Colonic mucosa (tissue), 4 donors: ENCODE measurements at regions not wholly inside any gene's neighbourhood (a gene's known extent, or its start where the extent isn't known, plus 50 kb on each side); places are given as distances from the start of the nearest gene placed in this dataset.

ENCODE experiments used
- DNase-seq: peaks from one replicate; pipeline ENCODE4 v3.0.0-alpha.2; 2020
- H3K27ac ChIP-seq: fragments of 200-600 bp; one replicate; pipeline ENCODE4 v1.8.0; 2021
- H3K27me3 ChIP-seq: fragments of 200-600 bp; one replicate; pipeline ENCODE4 v1.8.0; 2021
- H3K36me3 ChIP-seq: fragments of 200-600 bp; one replicate; pipeline ENCODE4 v1.8.0; 2021
- H3K4me1 ChIP-seq: fragments of 200-600 bp; one replicate; pipeline ENCODE4 v1.8.0; 2021; ENCODE audit warnings: mild to moderate bottlenecking
- H3K4me3 ChIP-seq: fragments of 200-600 bp; one replicate; pipeline ENCODE4 v1.8.0; 2021
- H3K9ac ChIP-seq, 2 donors: one replicate each; pipeline ENCODE4 v1.7.0; 2013; ENCODE audit warnings: control low read depth in 2 of 2, low read depth in 2 of 2, low read length in 2 of 2
- H3K9me3 ChIP-seq: fragments of 200-600 bp; one replicate; pipeline ENCODE4 v1.8.0; 2021
- intact Hi-C: fragments of 100-400 bp; cut with DNase I; formaldehyde crosslinking; loops from one replicate; pipeline ENCODE4 v1.14.1; 2022
- TF ChIP-seq, protein P1 (sequence below): fragments of 200-600 bp; IDR thresholded peaks from one replicate; pipeline ENCODE4 v1.8.0; 2022; ENCODE audit warnings: antibody characterized with exemption, mild to moderate bottlenecking
- donor health status: healthy.
- donor health status: DM: no; HTN: no; CAD: no.
- donor health status: DM: no; HTN: no; CAD: no.

DNA sequence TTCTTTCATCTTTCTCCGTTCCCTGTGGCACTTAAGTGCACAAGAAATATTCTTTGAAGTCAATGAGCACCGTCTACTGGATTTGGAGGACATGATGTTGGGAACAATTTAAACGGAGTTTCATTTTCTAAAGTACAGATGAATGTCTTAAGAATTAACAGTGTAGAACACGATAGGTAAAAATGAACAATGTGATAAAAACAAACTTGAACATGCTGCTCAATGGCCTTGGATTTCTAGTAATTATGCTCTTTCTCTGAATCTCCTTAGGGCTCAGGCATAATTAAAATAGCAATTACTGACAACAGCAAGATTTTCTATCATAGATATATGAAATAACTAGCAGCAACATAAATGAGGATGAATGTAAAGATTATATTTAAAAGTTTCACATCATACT lies 142.2 kb upstream of the CDH6 start:
- TF ChIP-seq, protein P1, sequence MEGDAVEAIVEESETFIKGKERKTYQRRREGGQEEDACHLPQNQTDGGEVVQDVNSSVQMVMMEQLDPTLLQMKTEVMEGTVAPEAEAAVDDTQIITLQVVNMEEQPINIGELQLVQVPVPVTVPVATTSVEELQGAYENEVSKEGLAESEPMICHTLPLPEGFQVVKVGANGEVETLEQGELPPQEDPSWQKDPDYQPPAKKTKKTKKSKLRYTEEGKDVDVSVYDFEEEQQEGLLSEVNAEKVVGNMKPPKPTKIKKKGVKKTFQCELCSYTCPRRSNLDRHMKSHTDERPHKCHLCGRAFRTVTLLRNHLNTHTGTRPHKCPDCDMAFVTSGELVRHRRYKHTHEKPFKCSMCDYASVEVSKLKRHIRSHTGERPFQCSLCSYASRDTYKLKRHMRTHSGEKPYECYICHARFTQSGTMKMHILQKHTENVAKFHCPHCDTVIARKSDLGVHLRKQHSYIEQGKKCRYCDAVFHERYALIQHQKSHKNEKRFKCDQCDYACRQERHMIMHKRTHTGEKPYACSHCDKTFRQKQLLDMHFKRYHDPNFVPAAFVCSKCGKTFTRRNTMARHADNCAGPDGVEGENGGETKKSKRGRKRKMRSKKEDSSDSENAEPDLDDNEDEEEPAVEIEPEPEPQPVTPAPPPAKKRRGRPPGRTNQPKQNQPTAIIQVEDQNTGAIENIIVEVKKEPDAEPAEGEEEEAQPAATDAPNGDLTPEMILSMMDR: no peak
- H3K9ac ChIP-seq: no peak overlapping the region
- no peak overlapping the region for H3K27ac ChIP-seq
- no peaks in the 10 kb centered on the region for H3K36me3 ChIP-seq
- intact Hi-C loops: no loop called here
- no peaks in the 10 kb centered on the region for H3K9me3 ChIP-seq
- no peak overlapping the region for H3K4me3 ChIP-seq
- DNase-seq: no peak
- H3K27me3 ChIP-seq: no peaks in the 10 kb centered on the region
- H3K4me1 ChIP-seq: no peaks in the 10 kb centered on the region

DNA sequence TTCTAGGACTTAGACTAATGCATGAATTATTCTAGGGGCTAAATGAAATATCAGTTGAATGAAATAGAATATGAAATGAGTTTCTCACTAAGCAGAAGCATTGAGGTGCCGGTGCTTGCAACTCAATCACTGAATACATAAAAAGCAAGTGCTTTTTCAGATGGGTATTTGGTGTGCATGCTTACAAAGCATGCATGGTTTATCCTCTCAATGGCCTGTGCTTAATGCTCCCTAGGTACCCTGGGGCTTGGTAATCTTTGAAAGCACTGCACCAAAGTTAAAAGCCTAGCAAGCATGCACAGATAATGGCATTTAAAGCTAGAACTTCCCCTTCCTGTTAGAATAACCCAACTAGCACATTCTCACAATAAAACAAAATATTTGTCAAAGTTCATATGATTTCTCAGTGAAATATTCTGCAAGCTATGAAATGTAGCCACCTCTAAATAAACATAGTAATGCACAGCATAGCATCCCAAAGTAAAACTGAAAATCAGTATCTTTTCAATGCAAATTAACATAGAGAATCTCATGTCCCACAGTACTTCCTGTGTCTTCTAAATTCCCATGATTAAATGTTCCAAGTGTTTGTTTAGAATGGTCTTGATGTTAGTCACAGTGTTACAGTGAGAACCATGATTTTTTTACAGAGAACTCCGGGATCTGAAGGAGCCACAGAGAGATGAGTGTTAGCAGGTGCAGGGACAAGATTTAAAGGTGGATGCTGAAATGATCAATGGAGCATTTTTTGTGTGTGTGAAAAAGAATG lies 143.4 kb upstream of the CDH6 start:
- Histone ChIP-seq H3K27me3 (no peaks in the 10 kb centered on the region), H3K4me1 (no peaks in the 10 kb centered on the region), H3K36me3 (no peaks in the 10 kb centered on the region), H3K27ac (no peak overlapping the region), H3K9me3 (no peaks in the 10 kb centered on the region), H3K9ac (no peak overlapping the region), H3K4me3 (no peak overlapping the region)
- TF ChIP-seq, protein P1: no peak
- no peak for DNase-seq
- intact Hi-C loops: no loop called here

DNA sequence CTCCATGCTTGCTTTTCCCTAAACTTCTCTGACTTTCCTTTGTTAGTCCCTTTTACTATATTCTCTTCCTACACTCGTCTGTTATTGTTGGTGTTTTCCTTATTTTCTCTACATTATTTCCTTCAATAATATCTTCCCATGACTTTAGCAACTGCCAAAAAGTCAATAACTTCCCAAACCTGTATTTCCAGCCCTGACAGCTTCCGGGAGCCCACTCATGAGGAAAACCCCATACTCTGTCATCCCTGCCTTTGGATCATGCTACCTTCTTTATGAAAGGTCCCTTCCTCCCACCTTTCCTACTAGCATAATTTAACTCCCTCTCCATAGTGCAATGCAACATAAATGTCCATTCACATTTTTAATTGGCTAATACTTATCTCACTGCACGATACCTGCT lies 144.0 kb upstream of the CDH6 start:
- no peak overlapping the region for H3K27ac ChIP-seq
- no peaks in the 10 kb centered on the region for H3K27me3 ChIP-seq
- H3K36me3 ChIP-seq: no peaks in the 10 kb centered on the region
- H3K9ac ChIP-seq: no peak overlapping the region
- no peak overlapping the region for H3K4me3 ChIP-seq
- TF ChIP-seq, protein P1: no peak
- H3K9me3 ChIP-seq: no peaks in the 10 kb centered on the region
- intact Hi-C loops: no loop called here
- H3K4me1 ChIP-seq: no peaks in the 10 kb centered on the region
- no peak for DNase-seq

DNA sequence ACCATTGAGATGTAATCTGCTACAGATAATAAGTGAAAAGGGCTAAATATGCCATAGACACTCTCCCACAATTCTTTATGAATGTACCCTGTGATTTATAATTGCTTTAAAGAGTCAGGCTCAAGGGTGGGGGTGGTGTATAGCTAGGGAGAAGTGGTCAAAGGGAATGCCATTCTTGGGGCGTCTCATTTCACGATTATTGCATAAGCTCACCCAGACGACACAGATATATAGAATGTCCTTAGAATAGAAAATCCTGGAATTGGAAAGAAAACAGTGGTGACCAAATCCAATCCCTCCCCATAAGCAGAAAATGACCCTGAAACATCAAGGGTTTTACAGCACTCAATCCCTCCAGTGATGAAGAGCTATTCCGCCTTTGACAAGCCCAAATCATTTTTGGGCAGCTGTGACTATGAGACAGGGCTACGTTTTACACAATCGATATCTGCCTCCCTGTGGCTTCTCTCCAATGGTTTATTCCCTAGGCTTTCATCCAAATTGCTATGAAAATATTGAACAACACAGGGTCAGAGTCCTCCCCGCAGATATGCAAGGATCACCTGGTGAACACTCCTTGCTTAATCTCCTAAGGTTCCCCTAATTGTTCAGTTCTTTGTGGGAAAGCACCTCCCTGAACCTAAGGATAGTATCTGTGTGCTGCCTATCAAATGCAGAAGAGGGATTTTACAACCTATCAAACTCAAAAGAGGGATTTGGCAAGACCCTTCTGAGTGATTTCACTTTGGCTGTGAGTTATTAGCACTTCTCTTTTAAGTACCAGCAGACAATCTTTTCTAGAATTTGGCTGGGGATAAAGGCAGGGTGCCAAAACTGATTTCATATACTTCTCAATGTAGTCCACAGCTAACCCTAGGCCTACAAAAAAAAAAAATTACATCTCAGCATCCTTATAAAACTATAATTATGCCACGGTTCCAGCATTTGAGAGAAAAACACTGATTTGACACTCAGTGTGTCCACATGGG lies 144.9 kb upstream of the CDH6 start:
- DNase-seq: peak; percentile 48
- TF ChIP-seq, protein P1: no peak
- no peak overlapping the region for H3K27ac ChIP-seq
- no peaks in the 10 kb centered on the region for H3K9me3 ChIP-seq
- H3K4me1 ChIP-seq: no peaks in the 10 kb centered on the region
- H3K4me3 ChIP-seq: no peak overlapping the region
- intact Hi-C loops: no loop called here
- no peak overlapping the region for H3K9ac ChIP-seq
- no peaks in the 10 kb centered on the region for H3K36me3 ChIP-seq
- H3K27me3 ChIP-seq: no peaks in the 10 kb centered on the region

DNA sequence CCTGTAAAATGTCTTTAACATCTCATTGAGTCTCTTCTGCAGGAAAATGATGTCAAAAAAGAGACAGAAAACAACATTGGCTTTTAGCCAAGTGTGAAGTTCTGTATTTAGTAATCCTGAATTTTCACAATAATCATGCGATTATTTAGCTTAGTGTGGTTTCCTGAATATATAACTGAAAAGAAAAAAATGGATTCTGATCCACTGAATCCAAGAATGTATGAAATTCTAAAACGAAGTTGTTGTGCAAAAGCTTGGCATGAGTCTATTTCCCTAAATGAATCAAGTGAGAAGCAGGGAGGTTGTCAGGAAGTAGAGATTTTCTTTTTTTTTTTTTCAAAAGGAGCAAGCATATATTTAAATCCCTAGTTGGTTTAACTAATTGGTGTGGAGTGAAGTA lies 145.9 kb upstream of the CDH6 start:
- Histone ChIP-seq H3K27ac (no peak overlapping the region), H3K4me3 (no peak overlapping the region), H3K9me3 (no peaks in the 10 kb centered on the region), H3K36me3 (no peaks in the 10 kb centered on the region), H3K4me1 (no peaks in the 10 kb centered on the region), H3K27me3 (no peaks in the 10 kb centered on the region), H3K9ac (no peak overlapping the region)
- TF ChIP-seq, protein P1: no peak
- DNase-seq: no peak
- intact Hi-C loops: no loop called here
